HK-2 (cell line): ENCODE measurements at regions not wholly inside any gene's neighbourhood (a gene's known extent, or its start where the extent isn't known, plus 50 kb on each side); places are given as distances from the start of the nearest gene placed in this dataset.
"Not testable (repeated sequence)": the region's sequence is repeated elsewhere in the genome, so short reads cannot be mapped to it uniquely, and the experiment has no call there.

Experiments
- DNase-seq: peaks from one replicate; pipeline ENCODE4 v3.0.0-alpha.2; 2018; ENCODE audit not compliant: unreplicated experiment

- DNase-seq: no peak
Measured at GRCh38 chr5:143533978-143534760, 130.7 kb upstream of the NR3C1 start.

GRCh38 chr5:143533475-143533874, 130.0 kb upstream of the NR3C1 start:
- no peak for DNase-seq

- DNase-seq: no peak
Measured at GRCh38 chr5:143527808-143528207, 124.3 kb upstream of the NR3C1 start.

- DNase-seq: no peak
Measured at GRCh38 chr5:143525176-143525575, 121.7 kb upstream of the NR3C1 start.

GRCh38 chr5:143524338-143524945, 121.0 kb upstream of the NR3C1 start:
- DNase-seq: no peak

- DNase-seq: no peak
Measured at GRCh38 chr5:143521846-143522400, 118.4 kb upstream of the NR3C1 start.

- no peak for DNase-seq
Measured at GRCh38 chr5:143521141-143521540, 117.7 kb upstream of the NR3C1 start.

GRCh38 chr5:143519215-143519614, 115.7 kb upstream of the NR3C1 start:
- not testable (repeated sequence) for DNase-seq

GRCh38 chr5:143517824-143518223, 114.3 kb upstream of the NR3C1 start:
- not testable (repeated sequence) for DNase-seq

- no peak for DNase-seq
Measured at GRCh38 chr5:143516249-143516648, 112.8 kb upstream of the NR3C1 start.

GRCh38 chr5:143515829-143516228, 112.3 kb upstream of the NR3C1 start:
- DNase-seq: no peak

- DNase-seq: no peak
Measured at GRCh38 chr5:143514616-143515335, 111.3 kb upstream of the NR3C1 start.

- no peak for DNase-seq
Measured at GRCh38 chr5:143513720-143514119, 110.2 kb upstream of the NR3C1 start.

GRCh38 chr5:143511736-143512135, 108.2 kb upstream of the NR3C1 start:
- DNase-seq: no peak

GRCh38 chr5:143509758-143510221, 106.3 kb upstream of the NR3C1 start:
- DNase-seq: no peak

- no peak for DNase-seq
Measured at GRCh38 chr5:143506836-143507552, 103.5 kb upstream of the NR3C1 start.

GRCh38 chr5:143505934-143506333, 102.4 kb upstream of the NR3C1 start:
- DNase-seq: no peak

GRCh38 chr5:143505354-143505753, 101.9 kb upstream of the NR3C1 start:
- DNase-seq: no peak

GRCh38 chr5:143501310-143502044, 98.0 kb upstream of the NR3C1 start:
- no peak for DNase-seq

GRCh38 chr5:143499480-143500114, 96.1 kb upstream of the NR3C1 start:
- DNase-seq: no peak

- DNase-seq: no peak
Measured at GRCh38 chr5:143498821-143499220, 95.3 kb upstream of the NR3C1 start.
